ENCODE measurements at regions not wholly inside any gene's neighbourhood (a gene's known extent, or its start where the extent isn't known, plus 50 kb on each side); places are given as distances from the start of the nearest gene placed in this dataset.
"Not testable (repeated sequence)": the region's sequence is repeated elsewhere in the genome, so short reads cannot be mapped to it uniquely, and the experiment has no call there.

DNA sequence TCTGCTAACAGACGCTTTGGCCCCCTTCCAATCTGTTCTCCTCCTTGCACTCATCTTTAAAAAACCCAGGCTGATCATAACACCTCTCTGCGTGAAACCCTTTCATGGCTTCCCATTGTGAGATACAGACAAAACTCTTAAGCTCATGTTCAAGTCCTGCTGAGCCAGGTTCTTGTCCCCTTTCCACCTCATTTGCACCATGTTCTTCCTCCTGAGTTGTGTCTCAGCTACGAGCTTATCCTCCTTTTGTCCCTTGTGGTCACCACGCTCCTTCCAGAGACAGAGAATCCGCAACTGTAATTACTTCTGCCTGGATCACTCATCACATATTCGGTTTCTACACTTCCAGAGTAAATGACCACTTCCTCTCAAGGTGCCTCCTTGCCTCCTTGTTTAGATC lies 238.8 kb downstream of the ACTR3 start:
- intact Hi-C loops (cut with DNase I) = no loop called here
- H3K4me1 ChIP-seq = no peaks in the 10 kb centered on the region
- DNase-seq = no peak
- no peak overlapping the region for H3K4me3 ChIP-seq
- TF ChIP-seq, protein P1, sequence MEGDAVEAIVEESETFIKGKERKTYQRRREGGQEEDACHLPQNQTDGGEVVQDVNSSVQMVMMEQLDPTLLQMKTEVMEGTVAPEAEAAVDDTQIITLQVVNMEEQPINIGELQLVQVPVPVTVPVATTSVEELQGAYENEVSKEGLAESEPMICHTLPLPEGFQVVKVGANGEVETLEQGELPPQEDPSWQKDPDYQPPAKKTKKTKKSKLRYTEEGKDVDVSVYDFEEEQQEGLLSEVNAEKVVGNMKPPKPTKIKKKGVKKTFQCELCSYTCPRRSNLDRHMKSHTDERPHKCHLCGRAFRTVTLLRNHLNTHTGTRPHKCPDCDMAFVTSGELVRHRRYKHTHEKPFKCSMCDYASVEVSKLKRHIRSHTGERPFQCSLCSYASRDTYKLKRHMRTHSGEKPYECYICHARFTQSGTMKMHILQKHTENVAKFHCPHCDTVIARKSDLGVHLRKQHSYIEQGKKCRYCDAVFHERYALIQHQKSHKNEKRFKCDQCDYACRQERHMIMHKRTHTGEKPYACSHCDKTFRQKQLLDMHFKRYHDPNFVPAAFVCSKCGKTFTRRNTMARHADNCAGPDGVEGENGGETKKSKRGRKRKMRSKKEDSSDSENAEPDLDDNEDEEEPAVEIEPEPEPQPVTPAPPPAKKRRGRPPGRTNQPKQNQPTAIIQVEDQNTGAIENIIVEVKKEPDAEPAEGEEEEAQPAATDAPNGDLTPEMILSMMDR (IDR thresholded peaks at IDR 0.05) = no peak
- no peaks in the 10 kb centered on the region for H3K27me3 ChIP-seq
- H3K36me3 ChIP-seq = no peaks in the 10 kb centered on the region
- H3K27ac ChIP-seq = no peak overlapping the region
- no peak overlapping the region for H3K9ac ChIP-seq (ENCODE audit: low read depth in 2 of 2, low read length in 2 of 2)
- H3K9me3 ChIP-seq = no peaks in the 10 kb centered on the region

DNA sequence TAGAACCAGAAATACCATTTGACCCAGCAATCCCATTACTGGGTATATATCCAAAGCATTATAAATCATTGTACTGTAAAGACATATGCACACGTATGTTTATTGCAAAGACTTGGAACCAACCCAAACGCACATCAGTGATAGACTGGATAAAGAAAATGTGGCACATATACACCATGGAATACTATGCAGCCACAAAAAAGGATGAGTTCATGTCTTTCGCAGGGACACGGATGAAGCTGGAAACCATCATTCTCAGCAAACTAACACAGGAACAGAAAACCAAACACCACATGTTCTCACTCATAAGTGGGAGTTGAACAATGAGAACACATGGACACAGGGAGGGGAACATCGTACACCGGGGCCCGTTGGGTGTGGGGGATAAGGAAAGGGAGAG lies 242.2 kb downstream of the ACTR3 start:
- H3K9me3 ChIP-seq; DNase-seq; H3K27ac ChIP-seq; H3K4me3 ChIP-seq; H3K4me1 ChIP-seq; H3K36me3 ChIP-seq; intact Hi-C loops (cut with DNase I); H3K27me3 ChIP-seq; H3K9ac ChIP-seq (ENCODE audit: low read depth in 2 of 2, low read length in 2 of 2): not testable (repeated sequence)

DNA sequence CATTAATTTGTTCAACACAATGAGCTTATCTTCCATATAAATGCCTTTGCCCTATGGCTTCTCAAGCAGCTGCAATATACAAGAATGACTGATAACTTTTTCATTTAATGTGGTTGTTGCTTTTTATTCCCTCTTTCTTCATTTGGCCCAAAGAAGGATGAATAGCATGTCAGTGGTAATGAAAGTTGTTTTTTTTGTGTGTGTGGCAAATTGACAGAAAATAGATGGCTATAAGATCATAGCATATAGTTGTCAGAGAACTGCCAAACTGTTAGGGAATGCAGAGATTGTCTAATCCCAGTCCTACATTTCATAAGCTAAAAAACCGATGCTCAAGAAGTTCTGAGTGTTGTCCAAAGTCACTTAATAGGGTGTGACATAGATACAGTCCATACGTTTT lies 244.3 kb downstream of the ACTR3 start:
- no peaks in the 10 kb centered on the region for H3K27me3 ChIP-seq
- intact Hi-C loops (cut with DNase I) = no loop called here
- H3K27ac ChIP-seq = no peak overlapping the region
- no peak overlapping the region for H3K9ac ChIP-seq (ENCODE audit: low read depth in 2 of 2, low read length in 2 of 2)
- H3K4me3 ChIP-seq = no peak overlapping the region
- TF ChIP-seq, protein P1 (IDR thresholded peaks at IDR 0.05) = no peak
- no peaks in the 10 kb centered on the region for H3K36me3 ChIP-seq
- no peak for DNase-seq
- H3K4me1 ChIP-seq = no peaks in the 10 kb centered on the region
- no peaks in the 10 kb centered on the region for H3K9me3 ChIP-seq

DNA sequence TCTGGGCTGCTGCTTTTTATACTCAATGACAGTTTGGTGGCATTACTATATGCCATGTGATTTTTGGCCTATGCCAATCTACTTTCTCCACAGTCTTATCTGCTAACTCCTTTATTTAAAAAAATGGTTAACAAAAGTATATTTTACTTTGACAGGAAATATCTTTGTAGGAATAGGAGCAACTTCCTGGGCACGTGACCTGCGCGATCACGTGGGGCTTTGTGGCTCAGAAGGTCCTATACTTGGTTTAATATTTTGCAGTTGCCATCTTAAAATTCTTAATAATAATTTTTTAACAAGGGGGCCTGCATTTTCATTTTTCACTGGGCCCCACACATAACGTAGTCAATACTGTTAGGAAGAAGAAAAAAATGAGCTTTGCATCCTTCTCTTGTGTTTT lies 249.7 kb downstream of the ACTR3 start:
- no peaks in the 10 kb centered on the region for H3K4me1 ChIP-seq
- no peaks in the 10 kb centered on the region for H3K9me3 ChIP-seq
- no peak for DNase-seq
- no peaks in the 10 kb centered on the region for H3K36me3 ChIP-seq
- H3K27ac ChIP-seq = no peak overlapping the region
- no peak overlapping the region for H3K9ac ChIP-seq (ENCODE audit: low read depth in 2 of 2, low read length in 2 of 2)
- no peaks in the 10 kb centered on the region for H3K27me3 ChIP-seq
- no peak overlapping the region for H3K4me3 ChIP-seq
- TF ChIP-seq, protein P1 (IDR thresholded peaks at IDR 0.05) = no peak
- intact Hi-C loops (cut with DNase I) = no loop called here

DNA sequence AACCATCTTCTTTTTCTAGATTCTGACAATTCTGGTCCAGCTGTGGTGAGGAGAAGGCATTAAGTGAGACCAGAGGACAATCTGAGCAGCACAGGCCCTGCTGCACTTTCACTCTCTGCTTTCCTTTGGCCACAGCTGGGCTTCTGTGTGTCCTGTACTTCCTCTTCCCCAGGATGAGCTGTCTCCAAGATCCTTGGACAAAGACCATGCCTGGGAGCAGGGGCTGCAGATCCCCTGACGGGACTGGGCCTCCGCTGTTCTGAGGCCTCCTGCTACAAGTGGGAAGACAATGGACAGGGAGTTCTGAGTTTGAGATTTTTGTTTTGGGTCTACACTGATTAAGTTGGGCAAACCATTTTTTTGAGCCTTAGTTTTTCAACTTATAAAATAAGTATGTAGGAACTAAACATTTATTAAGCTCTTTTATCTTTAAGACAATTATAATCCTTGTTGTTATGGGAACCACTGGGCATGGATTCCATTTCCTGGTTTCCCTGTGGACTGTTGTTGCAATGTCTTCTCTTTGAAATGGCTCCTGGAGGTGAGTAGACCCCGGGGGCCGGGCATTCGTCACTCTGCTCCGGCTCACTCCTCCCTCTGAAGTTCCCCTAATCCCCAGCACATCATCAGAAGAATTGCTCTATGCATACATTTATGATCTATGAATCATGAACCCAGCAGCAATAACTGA lies 266.6 kb downstream of the ACTR3 start:
- no peaks in the 10 kb centered on the region for H3K27me3 ChIP-seq
- no peak overlapping the region for H3K27ac ChIP-seq
- intact Hi-C loops (cut with DNase I) = no loop called here
- no peaks in the 10 kb centered on the region for H3K9me3 ChIP-seq
- H3K36me3 ChIP-seq = no peaks in the 10 kb centered on the region
- H3K9ac ChIP-seq (ENCODE audit: low read depth in 2 of 2, low read length in 2 of 2) = no peak overlapping the region
- DNase-seq = no peak
- TF ChIP-seq, protein P1 (IDR thresholded peaks at IDR 0.05) = no peak
- no peak overlapping the region for H3K4me3 ChIP-seq
- H3K4me1 ChIP-seq = no peaks in the 10 kb centered on the region

DNA sequence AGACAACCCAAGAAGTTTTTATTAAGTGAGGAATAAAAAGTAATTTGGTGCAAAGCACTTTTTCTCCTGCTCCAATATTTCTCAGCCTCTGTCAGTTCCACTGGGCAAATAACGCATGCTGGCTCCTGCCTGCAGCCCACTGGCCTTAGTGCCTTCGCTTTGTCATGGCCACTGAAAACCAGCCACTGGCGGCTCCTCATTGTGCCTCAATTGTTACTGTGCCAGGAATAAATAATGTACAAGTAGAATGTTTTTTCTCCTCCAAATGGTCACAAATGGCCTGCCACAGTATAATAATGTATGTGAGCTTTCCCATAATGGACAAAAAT lies 267.1 kb downstream of the ACTR3 start:
- Histone ChIP-seq H3K4me1 (no peaks in the 10 kb centered on the region), H3K27me3 (no peaks in the 10 kb centered on the region), H3K27ac (no peak overlapping the region), H3K4me3 (no peak overlapping the region), H3K9me3 (no peaks in the 10 kb centered on the region), H3K9ac (ENCODE audit: low read depth in 2 of 2, low read length in 2 of 2) (no peak overlapping the region), H3K36me3 (no peaks in the 10 kb centered on the region)
- DNase-seq = no peak
- TF ChIP-seq, protein P1 (IDR thresholded peaks at IDR 0.05) = no peak
- intact Hi-C loops (cut with DNase I) = no loop called here

Measured in colonic mucosa (tissue), 4 donors.